WTC11 (cell line): ENCODE measurements at regions not wholly inside any gene's neighbourhood (a gene's known extent, or its start where the extent isn't known, plus 50 kb on each side); places are given as distances from the start of the nearest gene placed in this dataset.

Experiments used
- ATAC-seq: fragments of 200-7000 bp; cut with Tn5 transposase; 2 replicates; pipeline ENCODE4 v1.10.0; 2021; ENCODE audit warnings: mild to moderate bottlenecking, moderate library complexity
- CTCF ChIA-PET: fragments of 300-600 bp; sonication (Branson Sonifier 250); formaldehyde crosslinking; loops from one replicate; lab custom pipeline; 2021; ENCODE audit warnings: antibody characterized with exemption; lab: Charles Lee
- POLR2A ChIA-PET: fragments of 350-600 bp; sonication (Branson Sonifier 250); formaldehyde crosslinking; loops from one replicate; lab custom pipeline; 2021; ENCODE audit warnings: antibody characterized with exemption; lab: Charles Lee
- DNase-seq: peaks from one replicate; pipeline ENCODE4 v3.0.0; 2021; ENCODE audit warnings: low spot score
- H3K27ac Mint-ChIP-seq: 2 replicates; pipeline ENCODE4 v1.8.0; 2021; ENCODE audit warnings: mixed read lengths
- H3K27me3 Mint-ChIP-seq: 2 replicates; pipeline ENCODE4 v1.8.0; 2021; ENCODE audit warnings: low read depth, mild to moderate bottlenecking, moderate library complexity, mixed read lengths
- H3K36me3 Mint-ChIP-seq: 2 replicates; pipeline ENCODE4 v1.8.0; 2021; ENCODE audit warnings: mixed read lengths
- H3K4me1 Mint-ChIP-seq: 2 replicates; pipeline ENCODE4 v1.8.0; 2022; ENCODE audit warnings: mixed read lengths
- H3K4me3 Mint-ChIP-seq: 2 replicates; pipeline ENCODE4 v1.8.0; 2021; ENCODE audit warnings: mild to moderate bottlenecking, moderate library complexity, mixed read lengths
- H3K9me3 Mint-ChIP-seq: 2 replicates; pipeline ENCODE4 v1.8.0; 2021; ENCODE audit warnings: mixed read lengths
- AFF4 ChIP-seq: sonication (generic); formaldehyde crosslinking; IDR thresholded peaks from 2 replicates; pipeline ENCODE4 v1.8.1; 2023; ENCODE audit warnings: mild to moderate bottlenecking, missing genetic modification reagents, borderline replicate concordance
- ATF6 ChIP-seq: sonication (generic); formaldehyde crosslinking; IDR thresholded peaks from 2 replicates; pipeline ENCODE4 v1.8.1; 2023; ENCODE audit warnings: mild to moderate bottlenecking, missing genetic modification reagents
- CTCF ChIP-seq: fragments of 200-600 bp; IDR thresholded peaks from 2 replicates; pipeline ENCODE4 v1.8.0; 2022; ENCODE audit warnings: antibody characterized with exemption
- E2F5 ChIP-seq: sonication (generic); formaldehyde crosslinking; IDR thresholded peaks from 2 replicates; pipeline ENCODE4 v1.8.1; 2022; ENCODE audit warnings: mild to moderate bottlenecking, moderate library complexity, missing genetic modification reagents
- FOXJ3 ChIP-seq: sonication (generic); formaldehyde crosslinking; IDR thresholded peaks from 2 replicates; pipeline ENCODE4 v1.9.0; 2021; ENCODE audit warnings: missing genetic modification reagents, mild to moderate bottlenecking, borderline replicate concordance
- FOXP1 ChIP-seq: sonication (generic); formaldehyde crosslinking; IDR thresholded peaks from 2 replicates; pipeline ENCODE4 v1.8.0; 2022; ENCODE audit warnings: missing genetic modification reagents, mild to moderate bottlenecking, moderate library complexity, borderline replicate concordance
- GTF2I ChIP-seq: fragments of 250-450 bp; sonication (Bioruptor Pico); conservative IDR thresholded peaks from 2 replicates; pipeline ENCODE4 v1.4.0; 2021; ENCODE audit warnings: mild to moderate bottlenecking
- HMGA2 ChIP-seq: fragments of 250-450 bp; sonication (Bioruptor Pico); IDR thresholded peaks from 2 replicates; pipeline ENCODE4 v1.4.0; 2021; ENCODE audit warnings: mild to moderate bottlenecking, moderate library complexity
- JAZF1 ChIP-seq: fragments of 250-450 bp; sonication (Bioruptor Pico); IDR thresholded peaks from 2 replicates; pipeline ENCODE4 v1.9.0; 2021; ENCODE audit warnings: moderate library complexity, mild to moderate bottlenecking, inconsistent platforms
- JUN ChIP-seq: sonication (generic); formaldehyde crosslinking; IDR thresholded peaks from 2 replicates; pipeline ENCODE4 v1.8.0; 2023; ENCODE audit warnings: mild to moderate bottlenecking, missing genetic modification reagents
- MLX ChIP-seq: sonication (generic); formaldehyde crosslinking; IDR thresholded peaks from 2 replicates; pipeline ENCODE4 v1.8.1; 2023; ENCODE audit warnings: mild to moderate bottlenecking, missing genetic modification reagents, moderate library complexity
- NFE2L1 ChIP-seq: sonication (generic); formaldehyde crosslinking; IDR thresholded peaks from 2 replicates; pipeline ENCODE4 v1.8.1; 2023; ENCODE audit warnings: missing genetic modification reagents
- NFYB ChIP-seq: sonication (generic); formaldehyde crosslinking; conservative IDR thresholded peaks from 2 replicates; pipeline ENCODE4 v1.8.0; 2022; ENCODE audit warnings: low read depth, missing genetic modification reagents
- PREB ChIP-seq: sonication (generic); formaldehyde crosslinking; IDR thresholded peaks from 2 replicates; pipeline ENCODE4 v1.8.1; 2022; ENCODE audit warnings: mild to moderate bottlenecking, missing genetic modification reagents, moderate library complexity, borderline replicate concordance
- SMAD3 ChIP-seq: sonication (generic); formaldehyde crosslinking; IDR thresholded peaks from 2 replicates; pipeline ENCODE4 v1.8.0; 2022; ENCODE audit warnings: missing genetic modification reagents, mild to moderate bottlenecking, borderline replicate concordance
- ZNF416 ChIP-seq: fragments of 250-450 bp; sonication (Bioruptor Pico); IDR thresholded peaks from 2 replicates; pipeline ENCODE4 v1.9.0; 2021; ENCODE audit warnings: mild to moderate bottlenecking, inconsistent platforms

GRCh38 chr10:63899673-63900300 lies 378.6 kb downstream of the REEP3 start:
- CTCF ChIA-PET, result interaction anchor here (2.6 to 3.9 kb wide), 2 partner anchors 34 to 77 kb away, joined by 30 to 38 read pairs; no protein-coding TSS in a partner anchor
- POLR2A ChIA-PET, result no interaction called here
- no peaks in the 10 kb centered on the region for H3K36me3 Mint-ChIP-seq
- peaks cover 1% of the 10 kb centered on the region for H3K9me3 Mint-ChIP-seq
- ATAC-seq (no peak), DNase-seq (no peak)
- no peak overlapping the region for H3K27ac Mint-ChIP-seq
- no peak overlapping the region for H3K4me3 Mint-ChIP-seq
- TF ChIP-seq PREB (CRISPR knock-in tag) (no peak), HMGA2 (CRISPR knock-in tag) (no peak), MLX (CRISPR knock-in tag) (no peak), JUN (CRISPR knock-in tag) (no peak)
- no peaks in the 10 kb centered on the region for H3K27me3 Mint-ChIP-seq
- H3K4me1 Mint-ChIP-seq, result peaks cover 3% of the 10 kb centered on the region; the same call in 1 of the 2 replicates

- H3K4me1 Mint-ChIP-seq, result peaks cover 3% of the 10 kb centered on the region; the same call in 1 of the 2 replicates
- ATAC-seq (peak; percentile 99), DNase-seq (peak; percentile 55)
- H3K9me3 Mint-ChIP-seq, result peaks cover 6% of the 10 kb centered on the region
- CTCF ChIA-PET, result interaction anchor here (0.6 to 3.9 kb wide), 17 partner anchors 10 to 135 kb away, joined by 3 to 38 read pairs (median 5); no protein-coding TSS in a partner anchor
- H3K36me3 Mint-ChIP-seq, result no peaks in the 10 kb centered on the region
- no peak for TF ChIP-seq FOXP1 (CRISPR knock-in tag)
- peak; percentile 79 for TF ChIP-seq CTCF
- POLR2A ChIA-PET, result no interaction called here
- no peaks in the 10 kb centered on the region for H3K27me3 Mint-ChIP-seq
- H3K27ac Mint-ChIP-seq, result no peak overlapping the region
- H3K4me3 Mint-ChIP-seq, result no peak overlapping the region
These were observed 380.0 kb downstream of the REEP3 start for GRCh38 chr10:63901228-63901627.

GRCh38 chr10:63901881-63902280 lies 380.7 kb downstream of the REEP3 start:
- no peak overlapping the region for H3K27ac Mint-ChIP-seq

More at GRCh38 chr10:63901881-63902280, 380.7 kb downstream of the REEP3 start:
- ChIA-PET POLR2A (no interaction called here), CTCF (interaction anchor here (0.7 to 3.9 kb wide), 18 partner anchors 8 to 182 kb away, joined by 3 to 38 read pairs (median 5); no protein-coding TSS in a partner anchor)
- no peak overlapping the region for H3K4me3 Mint-ChIP-seq
- DNase-seq (no peak), ATAC-seq (no peak)
- no peaks in the 10 kb centered on the region for H3K27me3 Mint-ChIP-seq
- H3K36me3 Mint-ChIP-seq, result no peaks in the 10 kb centered on the region
- H3K4me1 Mint-ChIP-seq, result peaks cover 3% of the 10 kb centered on the region; the same call in 1 of the 2 replicates
- TF ChIP-seq E2F5 (no peak), SMAD3 (no peak), GTF2I (CRISPR knock-in tag) (no peak), ZNF416 (CRISPR knock-in tag) (no peak), NFYB (CRISPR knock-in tag) (no peak), ATF6 (CRISPR knock-in tag) (no peak), NFE2L1 (CRISPR knock-in tag) (no peak), FOXJ3 (no peak), JAZF1 (CRISPR knock-in tag) (no peak), AFF4 (CRISPR knock-in tag) (no peak)
- H3K9me3 Mint-ChIP-seq, result peaks cover 6% of the 10 kb centered on the region
